Tibial artery (tissue), 4 donors: ENCODE measurements at regions not wholly inside any gene's neighbourhood (a gene's known extent, or its start where the extent isn't known, plus 50 kb on each side); places are given as distances from the start of the nearest gene placed in this dataset.

ENCODE experiments used
- DNase-seq, 2 donors: peaks; one replicate each; pipeline ENCODE4 v3.0.0-alpha.2; 2019
- H3K27ac ChIP-seq, 2 donors: fragments of 200-600 bp; sonication (generic) in 1 of 2; 1 replicate in 1 of 2; 2 replicates in 1 of 2; pipeline ENCODE4 v1.5.1; 2018 to 2019; ENCODE audit warnings: mild to moderate bottlenecking in 1 of 2
- H3K27me3 ChIP-seq, 2 donors: fragments of 200-600 bp; sonication (generic) in 1 of 2; one replicate each; pipeline versions ENCODE4 v1.5.1 to v1.6.0; 2016 to 2019
- H3K36me3 ChIP-seq, 3 donors: fragments of 200-600 bp; sonication (generic) in 2 of 3; one replicate each; pipeline ENCODE4 v1.5.1; 2016 to 2019; ENCODE audit warnings: mild to moderate bottlenecking in 2 of 3
- H3K4me1 ChIP-seq, 4 donors: fragments of 200-600 bp; sonication (generic) in 2 of 4; 1 replicate in 3 of 4; 2 replicates in 1 of 4; pipeline ENCODE4 v1.5.1; 2016 to 2019
- H3K4me3 ChIP-seq, 2 donors: fragments of 200-600 bp; sonication (generic) in 1 of 2; 1 replicate in 1 of 2; 2 replicates in 1 of 2; pipeline ENCODE4 v1.5.1; 2018 to 2019; ENCODE audit warnings: mild to moderate bottlenecking in 2 of 2
- H3K9me3 ChIP-seq, 3 donors: fragments of 200-600 bp; sonication (generic) in 1 of 3; one replicate each; pipeline ENCODE4 v1.5.1; 2016 to 2019
- intact Hi-C: fragments of 100-400 bp; cut with DNase I; formaldehyde crosslinking; loops from one replicate; pipeline ENCODE4 v1.15.0; 2023; ENCODE audit warnings: low total_unique reads
- TF ChIP-seq, protein P1 (sequence below), 2 experiments: fragments of 200-600 bp in 1 of 2; fragments of 450-650 bp in 1 of 2; IDR thresholded peaks; one replicate each; pipeline ENCODE4 v1.5.1; 2017 to 2019; ENCODE audit warnings: antibody characterized with exemption in 2 of 2, mild to moderate bottlenecking in 1 of 2, moderate library complexity in 1 of 2

DNA sequence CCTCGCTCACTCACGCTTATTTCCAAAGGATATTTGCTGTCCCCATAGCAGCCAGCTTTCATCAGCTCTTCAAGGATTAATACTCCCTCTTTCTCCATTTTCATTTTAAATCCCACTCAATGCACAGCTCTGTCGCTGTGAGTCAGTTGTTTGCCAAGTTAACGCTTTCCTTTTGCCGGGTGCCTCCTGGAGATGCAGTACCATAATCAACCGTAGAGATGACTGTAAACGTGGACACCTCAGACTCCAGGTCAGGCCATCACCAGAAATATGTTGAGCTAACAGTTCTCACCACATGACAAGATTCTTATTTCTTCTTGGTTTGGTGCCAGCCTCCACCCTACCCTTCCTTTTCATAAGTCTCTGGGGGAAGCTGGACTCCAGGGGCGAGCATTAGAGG lies 66.6 kb upstream of the TAB2 start:
- TF ChIP-seq, protein P1, sequence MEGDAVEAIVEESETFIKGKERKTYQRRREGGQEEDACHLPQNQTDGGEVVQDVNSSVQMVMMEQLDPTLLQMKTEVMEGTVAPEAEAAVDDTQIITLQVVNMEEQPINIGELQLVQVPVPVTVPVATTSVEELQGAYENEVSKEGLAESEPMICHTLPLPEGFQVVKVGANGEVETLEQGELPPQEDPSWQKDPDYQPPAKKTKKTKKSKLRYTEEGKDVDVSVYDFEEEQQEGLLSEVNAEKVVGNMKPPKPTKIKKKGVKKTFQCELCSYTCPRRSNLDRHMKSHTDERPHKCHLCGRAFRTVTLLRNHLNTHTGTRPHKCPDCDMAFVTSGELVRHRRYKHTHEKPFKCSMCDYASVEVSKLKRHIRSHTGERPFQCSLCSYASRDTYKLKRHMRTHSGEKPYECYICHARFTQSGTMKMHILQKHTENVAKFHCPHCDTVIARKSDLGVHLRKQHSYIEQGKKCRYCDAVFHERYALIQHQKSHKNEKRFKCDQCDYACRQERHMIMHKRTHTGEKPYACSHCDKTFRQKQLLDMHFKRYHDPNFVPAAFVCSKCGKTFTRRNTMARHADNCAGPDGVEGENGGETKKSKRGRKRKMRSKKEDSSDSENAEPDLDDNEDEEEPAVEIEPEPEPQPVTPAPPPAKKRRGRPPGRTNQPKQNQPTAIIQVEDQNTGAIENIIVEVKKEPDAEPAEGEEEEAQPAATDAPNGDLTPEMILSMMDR (IDR thresholded peaks at IDR 0.05) = no peak
- intact Hi-C loops = no loop called here
- H3K9me3 ChIP-seq = no peaks in the 10 kb centered on the region
- H3K4me3 ChIP-seq = no peak overlapping the region
- H3K27me3 ChIP-seq = peaks cover 0 to 6% of the 10 kb centered on the region in 2 donors
- DNase-seq = no peak
- no peaks in the 10 kb centered on the region for H3K4me1 ChIP-seq
- H3K27ac ChIP-seq = no peak overlapping the region
- H3K36me3 ChIP-seq = no peaks in the 10 kb centered on the region

DNA sequence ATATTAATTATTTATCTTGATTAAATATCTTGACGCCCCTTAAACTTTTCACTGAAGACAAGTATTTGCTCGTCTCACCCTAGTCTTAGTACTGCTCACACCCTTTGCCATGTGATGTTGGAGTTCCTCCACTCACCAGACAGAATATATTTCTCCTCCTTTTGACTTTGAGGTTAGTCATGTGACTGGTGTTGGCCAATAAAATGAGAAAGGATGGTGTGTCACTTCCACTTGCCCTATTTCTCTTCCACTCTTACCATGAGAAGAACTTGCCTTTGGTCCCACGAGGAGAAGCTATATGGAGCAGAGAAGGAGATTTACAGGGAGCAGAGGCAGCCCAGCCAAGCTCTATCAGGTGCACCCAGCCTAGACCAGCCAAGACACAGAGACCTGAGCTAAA lies 64.9 kb upstream of the TAB2 start:
- no peaks in the 10 kb centered on the region for H3K9me3 ChIP-seq
- no peak overlapping the region for H3K4me3 ChIP-seq
- intact Hi-C loops = no loop called here
- H3K27ac ChIP-seq = no peak overlapping the region
- TF ChIP-seq, protein P1 (IDR thresholded peaks at IDR 0.05) = no peak
- H3K27me3 ChIP-seq = peaks cover 0 to 6% of the 10 kb centered on the region in 2 donors
- H3K36me3 ChIP-seq = no peaks in the 10 kb centered on the region
- H3K4me1 ChIP-seq = no peaks in the 10 kb centered on the region
- DNase-seq = no peak

DNA sequence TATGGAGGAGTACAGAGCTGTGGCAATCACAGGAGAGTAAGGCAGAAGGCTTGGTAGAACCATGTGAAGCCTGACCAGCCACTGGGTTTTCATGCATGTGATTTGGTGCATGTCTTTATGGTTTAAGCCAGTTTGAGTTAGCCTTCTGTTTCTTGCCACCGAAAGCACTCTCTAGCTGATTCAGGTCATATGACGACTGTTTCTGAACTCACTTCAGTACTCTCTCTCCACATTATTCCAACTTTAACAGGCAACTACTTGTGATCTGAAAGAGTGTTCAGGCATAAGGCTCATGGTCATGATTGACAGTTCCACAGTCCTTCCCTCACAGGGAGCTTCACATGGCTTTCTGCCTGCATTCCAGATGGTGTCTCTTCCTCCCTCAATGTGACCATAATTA lies 63.3 kb upstream of the TAB2 start:
- TF ChIP-seq, protein P1 (IDR thresholded peaks at IDR 0.05) = no peak
- H3K4me1 ChIP-seq = no peaks in the 10 kb centered on the region
- no peak for DNase-seq
- no peak overlapping the region for H3K27ac ChIP-seq
- H3K9me3 ChIP-seq = no peaks in the 10 kb centered on the region
- H3K4me3 ChIP-seq = no peak overlapping the region
- intact Hi-C loops = no loop called here
- no peaks in the 10 kb centered on the region for H3K36me3 ChIP-seq
- peaks cover 0 to 8% of the 10 kb centered on the region in 2 donors for H3K27me3 ChIP-seq

DNA sequence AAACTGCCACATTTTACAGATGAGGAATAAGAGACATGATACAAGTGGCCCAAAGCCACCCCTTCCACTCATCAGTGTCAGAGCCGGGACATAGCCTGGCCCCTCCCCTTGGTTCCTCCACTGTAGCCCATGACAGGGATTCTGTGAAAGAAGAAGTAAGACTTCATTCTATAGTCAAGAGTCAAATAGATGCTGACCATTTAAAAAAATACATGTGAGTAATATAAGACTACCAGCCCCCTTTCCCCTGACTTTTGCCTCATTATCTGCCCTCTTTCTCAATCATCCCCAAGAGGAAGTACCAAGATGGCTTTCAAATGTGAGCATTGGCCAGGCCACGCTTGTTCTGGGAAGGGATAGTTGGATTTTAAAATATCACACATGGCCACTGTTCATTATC lies 57.8 kb upstream of the TAB2 start:
- DNase-seq = peak in 1 of 2 donors; percentile 40
- Histone ChIP-seq H3K4me1 (no peaks in the 10 kb centered on the region), H3K9me3 (no peaks in the 10 kb centered on the region), H3K4me3 (no peak overlapping the region), H3K36me3 (no peaks in the 10 kb centered on the region), H3K27ac (no peak overlapping the region), H3K27me3 (peaks cover 0 to 2% of the 10 kb centered on the region in 2 donors)
- intact Hi-C loops = no loop called here
- TF ChIP-seq, protein P1 (IDR thresholded peaks at IDR 0.05) = no peak

DNA sequence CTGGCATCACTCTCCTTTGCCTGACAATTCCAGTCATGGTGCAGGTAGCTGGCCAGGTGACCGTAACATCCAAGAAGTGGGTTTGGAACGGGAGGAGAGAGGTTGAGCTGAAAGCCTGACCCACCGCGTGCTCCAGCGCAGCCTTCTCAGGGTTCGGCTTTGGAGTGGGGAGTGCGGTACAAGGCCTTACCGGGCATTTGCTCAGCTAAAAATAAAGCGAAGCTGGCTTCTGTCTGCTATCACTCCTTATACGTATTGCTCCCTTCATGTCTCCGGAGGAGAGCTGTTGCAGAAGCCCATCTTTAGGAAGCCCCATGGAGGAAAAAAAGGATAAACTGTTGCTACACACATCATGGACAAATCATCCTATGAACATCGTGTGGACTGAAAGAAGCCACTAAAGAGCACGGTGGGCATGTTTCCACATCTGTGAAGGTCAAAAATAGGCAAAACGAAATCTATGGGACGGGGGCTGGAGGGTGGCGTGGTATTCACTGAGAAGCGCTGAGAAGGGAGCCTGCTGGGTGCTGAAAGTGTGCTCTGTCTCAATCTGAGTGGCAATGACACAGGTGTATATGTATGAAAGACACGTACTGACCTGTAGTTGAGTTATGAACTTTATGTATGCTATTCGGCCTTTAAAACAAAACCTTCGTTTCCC lies 57.2 kb upstream of the TAB2 start:
- Histone ChIP-seq H3K36me3 (no peaks in the 10 kb centered on the region), H3K27me3 (peaks cover 0 to 2% of the 10 kb centered on the region in 2 donors), H3K9me3 (no peaks in the 10 kb centered on the region), H3K4me3 (no peak overlapping the region), H3K4me1 (no peaks in the 10 kb centered on the region), H3K27ac (no peak overlapping the region)
- TF ChIP-seq, protein P1 (IDR thresholded peaks at IDR 0.05) = no peak
- no peak for DNase-seq
- intact Hi-C loops = no loop called here
